Gastroesophageal sphincter (tissue), 4 donors: ENCODE measurements at regions not wholly inside any gene's neighbourhood (a gene's known extent, or its start where the extent isn't known, plus 50 kb on each side); places are given as distances from the start of the nearest gene placed in this dataset.

Source experiments
- ATAC-seq: fragments of 150-250 bp; one replicate; pipeline ENCODE4 v1.9.1; 2016; ENCODE audit warnings: mild to moderate bottlenecking, moderate library complexity
- H3K27ac ChIP-seq, 4 donors: fragments of 200-600 bp; sonication (generic) in 3 of 4; 1 replicate in 3 of 4; 2 replicates in 1 of 4; pipeline ENCODE4 v1.5.1; 2016 to 2019
- H3K27me3 ChIP-seq: fragments of 200-600 bp; sonication (generic); one replicate; pipeline ENCODE4 v1.5.1; 2019
- H3K36me3 ChIP-seq, 2 donors: fragments of 200-600 bp; sonication (generic); one replicate each; pipeline ENCODE4 v1.5.1; 2019; ENCODE audit warnings: control low read depth in 1 of 2
- H3K4me1 ChIP-seq, 3 donors: fragments of 200-600 bp; sonication (generic); 1 replicate in 2 of 3; 2 replicates in 1 of 3; pipeline ENCODE4 v1.5.1; 2016 to 2019; ENCODE audit warnings: control low read depth in 2 of 3
- H3K4me3 ChIP-seq, 2 donors: fragments of 200-600 bp; sonication (generic); one replicate each; pipeline ENCODE4 v1.5.1; 2019; ENCODE audit warnings: mild to moderate bottlenecking in 1 of 2, moderate library complexity in 1 of 2
- H3K9me3 ChIP-seq, 3 donors: fragments of 200-600 bp; sonication (generic); one replicate each; pipeline ENCODE4 v1.5.1; 2017 to 2019; ENCODE audit warnings: control low read depth in 2 of 3
- EP300 ChIP-seq: sonication (generic); formaldehyde crosslinking; IDR thresholded peaks from one replicate; pipeline ENCODE4 v1.6.1; 2017; ENCODE audit warnings: antibody characterized with exemption, mild to moderate bottlenecking
- POLR2A ChIP-seq, 2 donors: fragments of 450-650 bp; IDR thresholded peaks; one replicate each; pipeline ENCODE4 v1.6.1; 2017; ENCODE audit warnings: antibody characterized with exemption in 2 of 2, mild to moderate bottlenecking in 2 of 2, moderate library complexity in 1 of 2
- POLR2AphosphoS5 ChIP-seq: sonication (generic); formaldehyde crosslinking; IDR thresholded peaks from one replicate; pipeline ENCODE4 v1.6.1; 2017; ENCODE audit warnings: antibody characterized with exemption
- WGBS, 2 donors: methylation state at CpG; one replicate each; pipeline ENCODE4 v1.1.5; 2018; ENCODE audit warnings: low coverage in 1 of 2; 5-methylcytosine and 5-hydroxymethylcytosine counted together
- TF ChIP-seq, protein P1 (sequence below), 4 experiments: fragments of 200-600 bp in 2 of 4; fragments of 450-650 bp in 2 of 4; sonication (generic) in 1 of 4; IDR thresholded peaks; one replicate each; pipeline ENCODE4 v1.5.1; 2017 to 2019; ENCODE audit warnings: antibody characterized with exemption in 4 of 4, mild to moderate bottlenecking in 2 of 4, moderate library complexity in 2 of 4

- no peak overlapping the region for H3K4me3 ChIP-seq
- TF ChIP-seq, protein P1, sequence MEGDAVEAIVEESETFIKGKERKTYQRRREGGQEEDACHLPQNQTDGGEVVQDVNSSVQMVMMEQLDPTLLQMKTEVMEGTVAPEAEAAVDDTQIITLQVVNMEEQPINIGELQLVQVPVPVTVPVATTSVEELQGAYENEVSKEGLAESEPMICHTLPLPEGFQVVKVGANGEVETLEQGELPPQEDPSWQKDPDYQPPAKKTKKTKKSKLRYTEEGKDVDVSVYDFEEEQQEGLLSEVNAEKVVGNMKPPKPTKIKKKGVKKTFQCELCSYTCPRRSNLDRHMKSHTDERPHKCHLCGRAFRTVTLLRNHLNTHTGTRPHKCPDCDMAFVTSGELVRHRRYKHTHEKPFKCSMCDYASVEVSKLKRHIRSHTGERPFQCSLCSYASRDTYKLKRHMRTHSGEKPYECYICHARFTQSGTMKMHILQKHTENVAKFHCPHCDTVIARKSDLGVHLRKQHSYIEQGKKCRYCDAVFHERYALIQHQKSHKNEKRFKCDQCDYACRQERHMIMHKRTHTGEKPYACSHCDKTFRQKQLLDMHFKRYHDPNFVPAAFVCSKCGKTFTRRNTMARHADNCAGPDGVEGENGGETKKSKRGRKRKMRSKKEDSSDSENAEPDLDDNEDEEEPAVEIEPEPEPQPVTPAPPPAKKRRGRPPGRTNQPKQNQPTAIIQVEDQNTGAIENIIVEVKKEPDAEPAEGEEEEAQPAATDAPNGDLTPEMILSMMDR (IDR thresholded peaks at IDR 0.05): no peak
- TF ChIP-seq POLR2AphosphoS5: no peak
- TF ChIP-seq POLR2A (IDR thresholded peaks at IDR 0.05): no peak
- no peak for TF ChIP-seq EP300
- 71 to 92% methylated on average over 1 to 2 of the region's 2 CpGs for WGBS, 2 donors
- H3K27me3 ChIP-seq: no peaks in the 10 kb centered on the region
- no peak for ATAC-seq
- H3K36me3 ChIP-seq: no peaks in the 10 kb centered on the region
- H3K9me3 ChIP-seq: no peaks in the 10 kb centered on the region
- no peaks in the 10 kb centered on the region for H3K4me1 ChIP-seq
- no peak overlapping the region for H3K27ac ChIP-seq
Measured at GRCh38 chr6:113344969-113345368, 512.2 kb upstream of the MARCKS start.

DNA sequence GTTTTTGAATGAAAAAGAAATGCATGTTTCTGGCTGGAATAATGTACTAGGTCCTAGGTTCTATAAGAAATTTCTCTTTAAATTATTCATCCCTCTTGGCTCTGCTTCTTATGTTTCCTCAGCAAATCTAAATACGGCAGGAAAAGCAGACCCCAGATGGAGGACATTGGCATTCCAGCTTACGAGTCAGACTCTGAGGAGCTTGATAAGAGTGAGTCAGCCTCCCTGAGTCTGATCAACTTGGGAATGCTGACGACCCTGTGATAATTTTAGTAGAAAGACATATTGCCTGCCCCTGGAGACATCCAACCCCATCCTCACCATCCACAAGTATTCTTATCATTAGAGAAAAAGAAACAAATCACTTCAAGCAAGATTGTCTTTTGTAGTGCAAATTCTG lies 509.7 kb upstream of the MARCKS start:
- TF ChIP-seq EP300 (no peak), POLR2AphosphoS5 (no peak), POLR2A (IDR thresholded peaks at IDR 0.05) (no peak)
- TF ChIP-seq, protein P1 (IDR thresholded peaks at IDR 0.05): no peak
- no peak overlapping the region for H3K27ac ChIP-seq
- no peaks in the 10 kb centered on the region for H3K9me3 ChIP-seq
- no peaks in the 10 kb centered on the region for H3K4me1 ChIP-seq
- no peaks in the 10 kb centered on the region for H3K27me3 ChIP-seq
- ATAC-seq: no peak
- no peaks in the 10 kb centered on the region for H3K36me3 ChIP-seq
- 60 to 100% methylated on average over 2 to 3 of the region's 3 CpGs for WGBS, 2 donors
- no peak overlapping the region for H3K4me3 ChIP-seq

GRCh38 chr6:113350461-113350860 lies 506.7 kb upstream of the MARCKS start:
- Histone ChIP-seq H3K9me3 (no peaks in the 10 kb centered on the region), H3K36me3 (no peaks in the 10 kb centered on the region), H3K4me1 (no peaks in the 10 kb centered on the region), H3K27me3 (no peaks in the 10 kb centered on the region), H3K4me3 (no peak overlapping the region), H3K27ac (no peak overlapping the region)
- ATAC-seq: no peak
- 0% methylated on average over 1 of the region's 1 CpG; no CpG with 5 or more reads in 1 of the 2 donors for WGBS, 2 donors
- TF ChIP-seq POLR2A (IDR thresholded peaks at IDR 0.05) (no peak), POLR2AphosphoS5 (no peak), EP300 (no peak)
- TF ChIP-seq, protein P1 (IDR thresholded peaks at IDR 0.05): no peak

GRCh38 chr6:113351173-113351834 lies 505.8 kb upstream of the MARCKS start:
- H3K4me3 ChIP-seq: no peak overlapping the region
- ATAC-seq: no peak
- 50 to 54% methylated on average over 4 of the region's 4 CpGs for WGBS, 2 donors
- no peaks in the 10 kb centered on the region for H3K9me3 ChIP-seq
- H3K36me3 ChIP-seq: no peaks in the 10 kb centered on the region
- TF ChIP-seq, protein P1 (IDR thresholded peaks at IDR 0.05): no peak
- TF ChIP-seq POLR2A (IDR thresholded peaks at IDR 0.05) (no peak), EP300 (no peak), POLR2AphosphoS5 (no peak)
- no peaks in the 10 kb centered on the region for H3K4me1 ChIP-seq
- no peak overlapping the region for H3K27ac ChIP-seq
- no peaks in the 10 kb centered on the region for H3K27me3 ChIP-seq

- no peak overlapping the region for H3K27ac ChIP-seq
- TF ChIP-seq POLR2AphosphoS5: no peak
- TF ChIP-seq POLR2A (IDR thresholded peaks at IDR 0.05): no peak
- TF ChIP-seq, protein P1 (IDR thresholded peaks at IDR 0.05): no peak
- TF ChIP-seq EP300: no peak
- no peak for ATAC-seq
- WGBS, 2 donors: 52 to 63% methylated on average over 3 of the region's 3 CpGs
- H3K36me3 ChIP-seq: no peaks in the 10 kb centered on the region
- no peak overlapping the region for H3K4me3 ChIP-seq
- no peaks in the 10 kb centered on the region for H3K27me3 ChIP-seq
- H3K4me1 ChIP-seq: no peaks in the 10 kb centered on the region
- no peaks in the 10 kb centered on the region for H3K9me3 ChIP-seq
Measured at GRCh38 chr6:113352029-113352801, 504.9 kb upstream of the MARCKS start.
